MM.1S (cell line): ENCODE measurements at regions not wholly inside any gene's neighbourhood (a gene's known extent, or its start where the extent isn't known, plus 50 kb on each side); places are given as distances from the start of the nearest gene placed in this dataset.

Experiments used
- EZH2 ChIP-seq: fragments of 300-600 bp; sonication (generic); optimal IDR thresholded peaks from 2 replicates; pipeline ENCODE3; 2017; ENCODE audit warnings: low read depth, mild to moderate bottlenecking, antibody characterized with exemption, low read length, mixed read lengths
- TF ChIP-seq, protein P1 (sequence below): fragments of 300-600 bp; sonication (generic); IDR thresholded peaks from 2 replicates; pipeline ENCODE4 v1.5.1; 2016; ENCODE audit warnings: antibody characterized with exemption, low read length, mixed read lengths

GRCh38 chr3:174792864-174793263 is 66.3 kb upstream of the NAALADL2 start:
- TF ChIP-seq, protein P1, sequence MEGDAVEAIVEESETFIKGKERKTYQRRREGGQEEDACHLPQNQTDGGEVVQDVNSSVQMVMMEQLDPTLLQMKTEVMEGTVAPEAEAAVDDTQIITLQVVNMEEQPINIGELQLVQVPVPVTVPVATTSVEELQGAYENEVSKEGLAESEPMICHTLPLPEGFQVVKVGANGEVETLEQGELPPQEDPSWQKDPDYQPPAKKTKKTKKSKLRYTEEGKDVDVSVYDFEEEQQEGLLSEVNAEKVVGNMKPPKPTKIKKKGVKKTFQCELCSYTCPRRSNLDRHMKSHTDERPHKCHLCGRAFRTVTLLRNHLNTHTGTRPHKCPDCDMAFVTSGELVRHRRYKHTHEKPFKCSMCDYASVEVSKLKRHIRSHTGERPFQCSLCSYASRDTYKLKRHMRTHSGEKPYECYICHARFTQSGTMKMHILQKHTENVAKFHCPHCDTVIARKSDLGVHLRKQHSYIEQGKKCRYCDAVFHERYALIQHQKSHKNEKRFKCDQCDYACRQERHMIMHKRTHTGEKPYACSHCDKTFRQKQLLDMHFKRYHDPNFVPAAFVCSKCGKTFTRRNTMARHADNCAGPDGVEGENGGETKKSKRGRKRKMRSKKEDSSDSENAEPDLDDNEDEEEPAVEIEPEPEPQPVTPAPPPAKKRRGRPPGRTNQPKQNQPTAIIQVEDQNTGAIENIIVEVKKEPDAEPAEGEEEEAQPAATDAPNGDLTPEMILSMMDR, result no peak
- TF ChIP-seq EZH2, result no peak
